ENCODE measurements at regions not wholly inside any gene's neighbourhood (a gene's known extent, or its start where the extent isn't known, plus 50 kb on each side); places are given as distances from the start of the nearest gene placed in this dataset.
A peak's percentile ranks its signal among the peaks of the same experiment; 100 is the strongest.
"Not testable (repeated sequence)": the region's sequence is repeated elsewhere in the genome, so short reads cannot be mapped to it uniquely, and the experiment has no call there.

DNA sequence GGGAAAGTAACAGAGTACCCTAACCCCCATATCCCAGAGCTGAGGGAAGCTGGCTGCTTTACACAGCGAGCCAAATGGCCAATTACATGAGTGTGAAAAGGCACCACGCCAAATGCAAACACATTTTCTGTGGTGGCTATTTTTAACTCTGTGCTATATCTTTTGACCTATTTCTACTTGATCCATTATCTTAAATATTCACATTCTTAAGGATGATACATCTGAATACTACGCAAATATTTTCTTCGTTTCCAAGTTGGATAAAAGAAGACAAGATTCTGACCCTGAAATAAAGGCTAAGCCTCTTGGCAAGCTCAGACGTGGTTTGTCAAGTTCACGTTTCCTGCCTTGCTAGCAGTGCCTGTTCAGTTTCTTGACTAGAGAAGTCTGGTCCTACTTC, 146.7 kb upstream of the TMEM196 start:
- DNase-seq (ENCODE audit: low read depth, low spot score), result no peak
- in situ Hi-C loops (cut with HindIII; ENCODE audit: low pct_unique_long_range_greater_than_20kb, low sequenced_read_pairs), result no loop called here

DNA sequence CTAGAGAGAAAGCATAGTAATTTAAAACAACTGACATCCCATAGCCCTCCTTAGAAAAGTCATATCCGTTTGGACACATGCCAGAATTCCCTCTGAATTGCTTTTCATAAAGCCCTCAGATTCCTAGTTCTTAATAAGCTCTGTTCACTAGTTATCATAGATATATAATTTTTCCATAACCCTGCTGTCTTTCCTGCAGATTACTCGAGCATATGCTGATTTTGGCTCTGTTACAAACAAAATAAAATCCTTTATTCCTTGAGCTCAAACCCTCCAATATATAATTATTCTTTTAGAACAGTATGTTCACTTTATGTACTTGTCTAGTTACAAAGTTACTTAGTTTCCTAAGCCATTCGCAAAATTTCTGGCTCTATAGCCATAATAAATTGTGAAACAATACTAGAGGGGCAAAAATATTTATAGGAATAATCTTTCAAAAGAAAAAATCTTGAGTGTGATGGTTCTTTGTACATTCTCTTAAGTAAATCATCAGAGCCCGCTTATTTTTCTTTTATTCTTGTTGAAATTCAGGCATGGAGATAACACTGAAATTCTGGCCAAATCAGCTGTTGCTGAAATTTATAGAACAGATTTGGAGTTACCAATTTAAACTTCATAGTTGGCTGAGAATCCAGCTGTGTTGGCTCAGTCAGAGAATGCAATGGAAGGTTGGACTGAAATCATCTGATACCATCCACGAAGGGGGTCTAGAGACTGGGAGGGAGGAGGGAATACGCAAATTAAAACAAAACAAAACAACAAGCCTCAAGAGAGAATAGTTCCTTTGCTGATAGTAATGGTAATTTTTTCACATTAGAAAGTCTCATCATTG, 146.1 kb upstream of the TMEM196 start:
- in situ Hi-C loops (cut with HindIII; ENCODE audit: low pct_unique_long_range_greater_than_20kb, low sequenced_read_pairs), result no loop called here
- DNase-seq (ENCODE audit: low read depth, low spot score), result no peak

DNA sequence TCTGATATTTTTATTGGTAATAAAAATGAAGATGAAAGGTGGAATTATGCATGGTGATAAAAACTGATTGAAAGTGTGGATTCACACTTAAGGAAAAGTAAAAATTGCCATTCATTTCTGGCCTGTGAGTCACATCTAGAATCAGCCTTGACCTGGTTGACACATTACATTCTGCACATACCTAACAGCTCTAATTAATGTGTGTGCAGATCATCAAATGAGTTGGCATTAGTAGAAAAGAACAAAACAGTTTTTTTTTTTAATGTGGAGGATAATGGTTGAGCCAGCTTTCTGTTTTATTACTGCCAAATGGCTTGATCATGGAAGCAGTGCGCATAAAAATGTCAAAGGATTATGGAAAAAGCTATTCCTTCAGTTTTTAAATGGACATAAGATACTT, 142.6 kb upstream of the TMEM196 start:
- in situ Hi-C loops (cut with HindIII; ENCODE audit: low pct_unique_long_range_greater_than_20kb, low sequenced_read_pairs), result no loop called here
- no peak for DNase-seq (ENCODE audit: low read depth, low spot score)

DNA sequence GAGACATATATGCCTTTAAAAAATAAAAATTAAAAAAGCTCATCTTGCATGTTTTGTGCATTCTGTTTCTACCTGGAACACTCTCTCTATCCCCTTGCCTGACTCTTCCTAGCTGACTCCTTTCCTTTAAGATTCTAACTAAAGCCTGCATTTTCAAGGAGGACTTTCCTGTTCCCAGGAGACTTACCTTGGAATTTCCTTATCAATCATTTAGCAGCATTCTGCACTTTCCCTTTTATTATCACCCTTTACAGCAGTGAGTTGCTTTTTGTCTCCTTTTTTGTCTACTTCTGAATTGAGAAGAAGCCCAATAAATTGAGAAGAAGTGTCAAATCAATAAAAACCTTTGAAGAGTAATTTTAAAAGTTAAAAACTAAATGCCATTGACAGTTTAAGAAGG, 142.2 kb upstream of the TMEM196 start:
- no peak for DNase-seq (ENCODE audit: low read depth, low spot score)
- in situ Hi-C loops (cut with HindIII; ENCODE audit: low pct_unique_long_range_greater_than_20kb, low sequenced_read_pairs), result no loop called here

DNA sequence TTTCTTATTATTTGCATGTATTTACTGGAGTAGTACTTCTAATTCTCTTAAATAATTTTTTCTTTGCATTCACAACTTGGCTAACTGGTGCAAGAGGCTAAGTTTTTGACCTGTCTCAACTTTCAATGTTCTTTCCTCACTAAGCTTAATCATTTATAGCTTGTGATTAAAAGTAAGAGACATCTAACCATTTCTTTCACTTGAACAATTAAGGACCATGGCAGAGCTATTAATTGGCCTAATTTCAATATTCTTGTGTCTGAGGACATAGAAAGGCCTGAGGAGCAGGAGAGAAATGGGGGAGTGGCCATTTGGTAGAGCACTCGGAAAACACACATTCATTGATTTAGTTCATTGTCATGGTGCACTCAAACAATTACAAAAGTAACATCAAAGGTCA, 141.4 kb upstream of the TMEM196 start:
- DNase-seq (ENCODE audit: low read depth, low spot score), result no peak
- in situ Hi-C loops (cut with HindIII; ENCODE audit: low pct_unique_long_range_greater_than_20kb, low sequenced_read_pairs), result no loop called here

DNA sequence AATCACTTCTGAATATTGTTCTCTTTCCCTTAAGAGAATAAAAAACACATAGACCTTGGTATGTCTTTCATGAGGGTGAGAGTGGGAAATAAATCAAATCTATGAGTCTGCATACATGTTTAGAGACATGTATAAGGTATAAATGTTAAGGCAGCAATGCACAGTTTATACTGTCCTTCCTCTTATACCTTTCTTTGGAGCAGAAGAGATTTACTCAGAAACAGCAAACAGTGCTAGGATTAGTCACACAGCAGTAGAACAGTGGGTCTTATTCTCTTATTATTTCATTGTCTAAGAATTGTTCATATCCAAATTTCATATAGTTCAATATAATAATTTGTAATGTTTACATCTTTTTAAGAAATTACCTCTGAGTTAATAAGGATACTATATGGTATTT, 126.7 kb upstream of the TMEM196 start:
- in situ Hi-C loops (cut with HindIII; ENCODE audit: low pct_unique_long_range_greater_than_20kb, low sequenced_read_pairs), result no loop called here
- no peak for DNase-seq (ENCODE audit: low read depth, low spot score)

DNA sequence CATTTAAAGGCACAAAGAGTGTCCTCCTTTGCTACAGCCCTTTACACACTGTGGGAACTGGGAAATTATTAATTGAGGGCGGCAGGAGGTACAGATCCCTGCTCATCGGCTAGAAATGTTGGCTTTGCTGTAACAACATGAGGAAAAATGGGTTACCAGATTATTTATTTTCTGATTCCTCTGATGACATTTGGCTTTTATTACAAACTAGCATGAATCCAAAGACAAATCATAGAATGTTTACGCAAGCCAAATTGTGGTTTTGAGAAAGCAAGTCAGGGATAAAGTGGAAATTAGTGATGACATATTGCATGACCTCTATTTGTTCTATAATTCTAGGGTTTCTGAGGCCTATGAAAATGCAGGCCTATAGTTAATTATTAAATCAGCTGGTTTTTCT, 126.1 kb upstream of the TMEM196 start:
- in situ Hi-C loops (cut with HindIII; ENCODE audit: low pct_unique_long_range_greater_than_20kb, low sequenced_read_pairs), result no loop called here
- DNase-seq (ENCODE audit: low read depth, low spot score), result no peak

DNA sequence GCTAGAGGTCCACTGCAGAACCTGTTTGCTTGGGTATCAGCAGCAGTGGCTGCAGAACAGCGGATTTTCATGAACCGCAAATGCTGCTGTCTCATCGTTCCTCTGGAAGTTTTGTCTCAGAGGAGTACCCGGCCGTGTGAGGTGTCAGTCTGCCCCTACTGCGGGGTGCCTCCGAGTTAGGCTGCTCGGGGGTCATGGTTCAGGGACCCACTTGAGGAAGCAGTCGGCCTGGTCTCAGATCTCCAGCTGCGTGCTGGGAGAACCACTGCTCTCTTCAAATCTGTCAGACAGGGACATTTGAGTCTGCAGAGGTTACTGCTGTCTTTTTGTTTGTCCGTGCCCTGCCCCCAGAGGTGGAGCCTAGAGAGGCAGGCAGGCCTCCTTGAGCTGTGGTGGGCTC, 109.5 kb upstream of the TMEM196 start:
- DNase-seq (ENCODE audit: low read depth, low spot score); in situ Hi-C loops (cut with HindIII; ENCODE audit: low pct_unique_long_range_greater_than_20kb, low sequenced_read_pairs): not testable (repeated sequence)

DNA sequence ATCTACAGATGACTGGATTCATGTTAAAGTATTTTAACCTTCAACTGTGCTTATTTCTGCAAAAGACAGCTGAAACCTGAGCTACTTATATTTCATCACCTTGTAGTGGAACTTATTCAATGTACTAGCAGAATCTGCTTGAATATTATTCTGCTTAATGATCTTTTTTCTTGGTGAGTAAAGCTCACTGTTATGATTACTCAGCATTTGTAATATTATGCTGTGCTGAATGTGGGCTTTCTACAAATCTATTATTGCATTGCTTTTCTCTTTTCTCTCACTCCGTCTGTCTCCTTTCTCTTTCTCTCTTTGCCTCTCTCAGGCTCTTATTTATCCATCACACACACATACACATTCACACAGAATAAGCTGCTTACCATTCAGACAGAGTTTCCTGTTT, 98.7 kb upstream of the TMEM196 start:
- in situ Hi-C loops (cut with HindIII; ENCODE audit: low pct_unique_long_range_greater_than_20kb, low sequenced_read_pairs), result no loop called here

DNA sequence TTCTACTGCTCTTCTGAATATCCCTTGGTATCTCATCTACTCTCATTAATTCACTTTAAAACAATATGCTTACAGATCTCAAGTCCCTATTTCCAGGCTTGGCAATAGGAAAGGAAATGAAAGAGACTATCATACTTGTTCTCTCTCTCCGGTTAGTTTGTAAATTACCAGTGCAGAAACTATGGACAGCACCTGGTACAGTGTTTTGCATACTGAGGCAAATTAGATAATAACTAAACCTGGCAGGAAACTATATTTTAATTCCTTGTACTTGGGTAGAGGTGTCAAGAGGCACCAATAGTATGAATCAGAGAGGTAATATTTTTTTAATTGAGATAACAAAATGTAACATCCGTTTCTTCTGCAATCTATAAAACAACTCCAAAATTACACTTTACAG, 97.7 kb upstream of the TMEM196 start:
- in situ Hi-C loops (cut with HindIII; ENCODE audit: low pct_unique_long_range_greater_than_20kb, low sequenced_read_pairs), result no loop called here
- no peak for DNase-seq (ENCODE audit: low read depth, low spot score)

More for the DNA sequence above, 98.7 kb upstream of the TMEM196 start:
- DNase-seq (ENCODE audit: low read depth, low spot score), result no peak

DNA sequence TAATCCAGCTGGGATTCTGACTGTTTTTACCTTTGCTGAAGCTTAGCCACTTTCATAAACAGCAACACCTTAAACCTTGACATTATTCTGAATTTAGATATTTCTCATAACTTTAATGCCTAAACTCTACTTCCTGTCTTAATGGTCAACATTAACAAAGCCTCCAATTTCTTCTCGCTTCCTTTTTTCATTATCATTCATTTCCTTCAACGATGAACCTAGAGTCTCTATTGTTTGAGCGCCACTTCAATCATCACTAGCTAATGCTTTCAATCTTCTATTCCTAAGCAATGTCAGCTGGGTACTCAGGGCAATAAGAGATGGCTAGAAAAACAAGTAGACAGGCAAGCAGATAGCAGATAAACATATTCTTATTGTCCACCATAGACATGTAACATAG, 96.6 kb upstream of the TMEM196 start:
- in situ Hi-C loops (cut with HindIII; ENCODE audit: low pct_unique_long_range_greater_than_20kb, low sequenced_read_pairs), result no loop called here
- no peak for DNase-seq (ENCODE audit: low read depth, low spot score)

DNA sequence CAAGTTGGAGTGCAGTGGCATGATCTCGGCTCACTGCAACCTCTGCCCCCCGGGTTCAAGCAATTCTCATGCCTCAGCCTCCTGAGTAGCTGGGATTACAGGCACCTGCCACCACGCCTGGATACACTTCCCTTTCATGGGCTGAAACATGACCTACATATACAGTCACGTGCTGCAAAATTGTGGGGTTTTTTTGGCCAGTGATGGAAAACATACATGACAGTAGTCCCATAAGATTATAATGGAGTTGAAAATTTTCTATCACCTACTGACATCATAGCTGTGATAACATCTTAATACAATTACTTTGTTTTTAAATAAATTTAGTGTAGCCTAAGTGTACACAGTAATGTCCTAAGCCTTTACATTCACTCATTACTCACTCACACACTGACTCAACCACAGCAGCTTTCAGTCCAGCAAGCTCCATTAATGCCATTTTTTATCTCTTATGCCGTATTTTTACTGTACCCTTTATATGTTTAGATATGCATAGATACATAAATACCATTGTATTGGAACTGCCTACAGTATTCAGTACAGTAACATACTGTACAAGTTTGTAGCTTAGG, 79.9 kb upstream of the TMEM196 start:
- no peak for DNase-seq (ENCODE audit: low read depth, low spot score)
- in situ Hi-C loops (cut with HindIII; ENCODE audit: low pct_unique_long_range_greater_than_20kb, low sequenced_read_pairs), result no loop called here

DNA sequence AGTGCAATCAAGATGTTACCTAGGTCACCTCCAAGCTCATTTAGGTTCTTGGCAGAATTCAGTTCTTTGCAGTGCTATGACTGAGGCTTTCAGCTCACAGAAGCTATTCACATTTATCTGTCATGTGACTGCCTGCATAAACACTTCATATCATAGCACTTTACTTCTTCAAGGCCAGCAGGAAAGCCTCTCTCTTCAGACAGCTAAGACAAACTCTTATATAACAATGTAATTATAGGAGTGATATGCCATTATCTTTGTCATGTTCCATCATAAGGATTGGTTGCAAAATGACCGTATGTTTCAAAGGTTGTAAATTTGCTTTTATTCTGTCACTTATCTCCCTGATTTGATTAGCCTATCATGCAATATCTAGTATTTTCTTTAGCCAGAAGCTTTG, 78.8 kb upstream of the TMEM196 start:
- DNase-seq (ENCODE audit: low read depth, low spot score), result no peak
- in situ Hi-C loops (cut with HindIII; ENCODE audit: low pct_unique_long_range_greater_than_20kb, low sequenced_read_pairs), result no loop called here

DNA sequence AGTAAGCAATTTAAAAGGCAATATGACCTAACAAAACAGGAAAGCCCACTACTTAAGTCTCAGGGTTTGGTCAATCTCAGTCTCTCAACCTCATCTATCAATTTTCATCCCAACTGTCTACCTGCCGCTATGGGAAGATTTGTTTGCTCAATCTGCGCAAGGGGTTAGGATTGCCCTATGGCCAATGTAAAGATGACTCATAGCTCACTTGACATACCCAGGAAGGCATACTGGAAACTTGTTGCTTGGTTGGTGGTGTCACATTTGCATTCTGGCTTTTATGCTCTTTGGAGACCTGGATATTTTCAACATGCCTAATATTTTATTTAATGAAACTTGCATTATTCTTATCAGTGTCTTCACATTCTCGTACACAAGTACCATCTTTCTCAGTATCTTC, 78.1 kb upstream of the TMEM196 start:
- DNase-seq (ENCODE audit: low read depth, low spot score), result peak; percentile 21
- in situ Hi-C loops (cut with HindIII; ENCODE audit: low pct_unique_long_range_greater_than_20kb, low sequenced_read_pairs), result no loop called here

DNA sequence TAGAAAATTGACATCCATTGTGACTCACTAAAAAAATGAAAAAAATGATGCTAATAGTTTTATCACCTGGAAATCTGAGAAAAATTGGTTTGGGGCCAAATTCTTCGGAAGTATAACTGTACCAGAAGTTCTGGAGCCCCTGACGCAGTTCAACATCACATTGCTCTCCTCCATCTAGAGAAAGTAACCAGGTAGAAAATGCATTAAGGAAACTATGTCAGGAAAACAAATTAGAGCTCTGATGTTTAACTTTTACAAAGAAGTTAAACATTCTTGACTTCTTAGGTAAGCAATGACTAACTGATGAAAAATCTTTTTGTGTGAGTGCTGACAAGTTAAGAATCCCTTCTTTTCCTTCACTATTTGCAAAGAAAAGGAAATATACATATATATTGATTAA, 61.1 kb upstream of the TMEM196 start:
- in situ Hi-C loops (cut with HindIII; ENCODE audit: low pct_unique_long_range_greater_than_20kb, low sequenced_read_pairs), result no loop called here
- DNase-seq (ENCODE audit: low read depth, low spot score), result no peak

DNA sequence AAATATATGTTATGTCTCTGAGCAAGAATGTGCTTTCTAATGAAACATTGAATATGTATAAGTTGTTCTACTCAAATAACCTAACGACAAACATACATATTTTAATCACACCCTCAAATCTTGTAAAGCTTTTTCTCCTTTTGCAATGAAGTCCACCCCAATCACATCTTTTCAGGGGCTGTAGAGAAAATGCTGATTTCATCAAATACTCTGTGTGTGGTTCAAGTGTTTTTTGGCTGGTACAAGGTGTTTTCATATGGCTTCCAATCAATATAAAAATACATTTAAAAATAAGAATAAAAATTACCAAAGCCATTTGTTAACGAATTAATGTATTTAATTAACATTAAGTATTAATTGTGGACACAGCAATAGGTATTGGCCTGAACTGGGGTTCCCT, 57.2 kb upstream of the TMEM196 start:
- in situ Hi-C loops (cut with HindIII; ENCODE audit: low pct_unique_long_range_greater_than_20kb, low sequenced_read_pairs), result no loop called here
- DNase-seq (ENCODE audit: low read depth, low spot score), result no peak
